ENCODE measurements at regions not wholly inside any gene's neighbourhood (a gene's known extent, or its start where the extent isn't known, plus 50 kb on each side); places are given as distances from the start of the nearest gene placed in this dataset.
"Not testable (repeated sequence)": the region's sequence is repeated elsewhere in the genome, so short reads cannot be mapped to it uniquely, and the experiment has no call there.

- no peak for DNase-seq (ENCODE audit: extremely low read depth, low read depth)
Measured at GRCh38 chr21:13827201-13827600, 217.6 kb downstream of the POTED start.

- not testable (repeated sequence) for DNase-seq (ENCODE audit: extremely low read depth, low read depth)
Measured at GRCh38 chr21:13826511-13826910, 216.9 kb downstream of the POTED start.

GRCh38 chr21:13825218-13825778 is 215.7 kb downstream of the POTED start:
- not testable (repeated sequence) for DNase-seq (ENCODE audit: extremely low read depth, low read depth)

- DNase-seq (ENCODE audit: extremely low read depth, low read depth), result not testable (repeated sequence)
Measured at GRCh38 chr21:13820286-13820685, 210.7 kb downstream of the POTED start.

- DNase-seq (ENCODE audit: extremely low read depth, low read depth), result not testable (repeated sequence)
Measured at GRCh38 chr21:13812191-13812590, 202.6 kb downstream of the POTED start.

- not testable (repeated sequence) for DNase-seq (ENCODE audit: extremely low read depth, low read depth)
Measured at GRCh38 chr21:13810559-13810958, 201.0 kb downstream of the POTED start.

GRCh38 chr21:13806444-13806843 is 196.9 kb downstream of the POTED start:
- not testable (repeated sequence) for DNase-seq (ENCODE audit: extremely low read depth, low read depth)

- DNase-seq (ENCODE audit: extremely low read depth, low read depth), result not testable (repeated sequence)
Measured at GRCh38 chr21:13802757-13803156, 193.2 kb downstream of the POTED start.

Small RNA genes lying in the stretch of these regions (small RNA-seq; reads per million reads assigned to genes)
- gene RNU6-954P (0 reads per million in 2 experiments), gene ZNF114P1 (0 reads per million in 2 experiments)
